Heart left ventricle (tissue), 13 donors: ENCODE measurements at regions not wholly inside any gene's neighbourhood (a gene's known extent, or its start where the extent isn't known, plus 50 kb on each side); places are given as distances from the start of the nearest gene placed in this dataset.

Experiments used
- CTCF ChIP-seq, 12 donors: fragments of 200-600 bp; sonication (generic) in 4 of 12; IDR thresholded peaks; one replicate each; pipeline versions ENCODE4 v1.5.0 to v1.8.0; 2018 to 2022; ENCODE audit warnings: antibody characterized with exemption in 12 of 12, mild to moderate bottlenecking in 5 of 12
- POLR2A ChIP-seq, 2 donors: fragments of 450-650 bp; IDR thresholded peaks; one replicate each; pipeline ENCODE4 v1.6.1; 2017; ENCODE audit warnings: antibody characterized with exemption in 2 of 2, mild to moderate bottlenecking in 2 of 2, moderate library complexity in 2 of 2
- donor health status: ischemic (EF 13 %, LVEDD 7.1; RV severe dilation, severe dysfunction).
- donor health status: DM: no; HTN: yes; CAD: no.
- donor health status: DM: no; HTN: no; CAD: no.
- donor health status: ischemic (EF 25% LVEDD 6.9; RV normal size, moderate dysfunction).
- donor health status: ischemic (EF 25% LVEDD 5.7; RV mildly dilated, moderate dysfunction).
- donor health status: ischemic (EF 35%, LVEDD 5.7; RV mildly dilated, moderate dysfunction).
- donor health status: nonischemic (EF 11% LVEDD 7.7; RV severe dilation, severe dysfunction).
- donor health status: DM: yes; HTN: yes; CAD: no.
- donor health status: PGD.
- donor health status: ischemic (EF 29% LVEDD 5.4; RV normal size, mild dysfunction).
- donor health status: nonischemic (EF 23%, LVEDD 6.1; RV moderate dilation, normal function).

- no peak for TF ChIP-seq CTCF (IDR thresholded peaks at IDR 0.05)
- no peak for TF ChIP-seq POLR2A (IDR thresholded peaks at IDR 0.05)
These were observed 419.3 kb upstream of the KLHL1 start for GRCh38 chr13:70527599-70527998.
